Caco-2 (cell line): ENCODE measurements at regions not wholly inside any gene's neighbourhood (a gene's known extent, or its start where the extent isn't known, plus 50 kb on each side); places are given as distances from the start of the nearest gene placed in this dataset.

Experiments used
- BruUV-seq: library from RNA; stranded (reverse); fragments of 400-500 nt; replicated peaks from 2 replicates; lab custom pipeline; 2021; lab: Mats Ljungman, UMichigan
- CTCF ChIA-PET: fragments of 300-600 bp; sonication (Branson Sonifier 250); formaldehyde crosslinking; loops from one replicate; lab custom pipeline; 2022; ENCODE audit warnings: antibody characterized with exemption; lab: Charles Lee
- POLR2A ChIA-PET: fragments of 300-600 bp; sonication (Branson Sonifier 250); formaldehyde crosslinking; loops from one replicate; lab custom pipeline; 2022; ENCODE audit warnings: antibody characterized with exemption; lab: Charles Lee
- DNase-seq, 2 experiments: peaks; one replicate each; pipeline versions ENCODE4 v3.0.0 to v3.0.0-alpha.2; 2020 to 2022
- H3K27me3 ChIP-seq: replicated peaks from 2 replicates; pipeline ENCODE4 v1.6.0; 2011; ENCODE audit warnings: low read length; ENCODE audit not compliant: control insufficient read depth, insufficient read depth
- H3K36me3 ChIP-seq: 2 replicates; pipeline ENCODE4 v1.5.1; 2011; ENCODE audit warnings: low read length; ENCODE audit not compliant: control insufficient read depth, insufficient read depth
- H3K4me1 ChIP-seq: fragments of 250-450 bp; sonication (Bioruptor Pico); 2 replicates; pipeline ENCODE4 v1.5.1; 2020; ENCODE audit warnings: mild to moderate bottlenecking
- H3K4me3 ChIP-seq: 2 replicates; pipeline ENCODE4 v1.5.1; 2011; ENCODE audit warnings: low read depth, mild to moderate bottlenecking, control low read depth, low read length
- H3K9me3 ChIP-seq: fragments of 250-450 bp; sonication (Bioruptor Pico); 2 replicates; pipeline ENCODE4 v1.5.1; 2020; ENCODE audit warnings: mild to moderate bottlenecking, moderate library complexity
- H3K27ac Mint-ChIP-seq: one replicate; pipeline ENCODE4 v1.8.0; 2022; ENCODE audit warnings: mixed read lengths; ENCODE audit not compliant: unreplicated experiment
- H3K27me3 Mint-ChIP-seq: one replicate; pipeline ENCODE4 v1.8.0; 2022; ENCODE audit warnings: mixed read lengths; ENCODE audit not compliant: insufficient read depth, unreplicated experiment
- H3K36me3 Mint-ChIP-seq: one replicate; pipeline ENCODE4 v1.8.0; 2022; ENCODE audit warnings: mild to moderate bottlenecking, mixed read lengths; ENCODE audit not compliant: insufficient read depth, unreplicated experiment
- H3K4me1 Mint-ChIP-seq: one replicate; pipeline ENCODE4 v1.8.0; 2022; ENCODE audit warnings: low read depth, mixed read lengths; ENCODE audit not compliant: unreplicated experiment
- H3K4me3 Mint-ChIP-seq: one replicate; pipeline ENCODE4 v1.8.0; 2022; ENCODE audit warnings: mild to moderate bottlenecking, moderate library complexity, mixed read lengths; ENCODE audit not compliant: unreplicated experiment
- H3K9me3 Mint-ChIP-seq: one replicate; pipeline ENCODE4 v1.8.0; 2022; ENCODE audit warnings: mixed read lengths; ENCODE audit not compliant: unreplicated experiment
- CTCF ChIP-seq, 2 experiments: fragments of 200-600 bp in 1 of 2; IDR thresholded peaks; 1 replicate in 1 of 2; 2 replicates in 1 of 2; pipeline versions ENCODE4 v1.5.1 to v1.8.0; 2011 to 2022; ENCODE audit warnings: antibody characterized with exemption in 1 of 2, control low read depth in 1 of 2, inconsistent platforms in 1 of 2, low read depth in 1 of 2, low read length in 1 of 2, mild to moderate bottlenecking in 1 of 2, moderate library complexity in 1 of 2; ENCODE audit not compliant: insufficient read depth in 1 of 2, severe bottlenecking in 1 of 2, unreplicated experiment in 1 of 2
- intact Hi-C: fragments of 100-400 bp; cut with micrococcal nuclease; formaldehyde crosslinking; loops from one replicate; pipeline ENCODE4 v1.10.0; 2022; ENCODE audit not compliant: unreplicated experiment

- Mint-ChIP-seq H3K27me3 (no peaks in the 10 kb centered on the region), H3K9me3 (no peaks in the 10 kb centered on the region), H3K36me3 (no peaks in the 10 kb centered on the region), H3K4me3 (no peak overlapping the region), H3K4me1 (no peaks in the 10 kb centered on the region), H3K27ac (no peak overlapping the region)
- Histone ChIP-seq H3K27me3 (no peaks in the 10 kb centered on the region), H3K9me3 (no peaks in the 10 kb centered on the region), H3K36me3 (no peaks in the 10 kb centered on the region), H3K4me1 (no peaks in the 10 kb centered on the region), H3K4me3 (no peak overlapping the region)
- no peak for TF ChIP-seq CTCF (IDR thresholded peaks at IDR 0.05; ENCODE audit: insufficient read depth in 1 of 2, low read depth in 1 of 2, low read length in 1 of 2, severe bottlenecking in 1 of 2, unreplicated experiment in 1 of 2)
- no TSS peak for BruUV-seq
- intact Hi-C loops = no loop called here
- CTCF ChIA-PET = no interaction called here
- no peak for DNase-seq
- POLR2A ChIA-PET = no interaction called here
Observed at GRCh38 chr5:82673057-82673809, 395.1 kb upstream of the RPS23 start.

DNA sequence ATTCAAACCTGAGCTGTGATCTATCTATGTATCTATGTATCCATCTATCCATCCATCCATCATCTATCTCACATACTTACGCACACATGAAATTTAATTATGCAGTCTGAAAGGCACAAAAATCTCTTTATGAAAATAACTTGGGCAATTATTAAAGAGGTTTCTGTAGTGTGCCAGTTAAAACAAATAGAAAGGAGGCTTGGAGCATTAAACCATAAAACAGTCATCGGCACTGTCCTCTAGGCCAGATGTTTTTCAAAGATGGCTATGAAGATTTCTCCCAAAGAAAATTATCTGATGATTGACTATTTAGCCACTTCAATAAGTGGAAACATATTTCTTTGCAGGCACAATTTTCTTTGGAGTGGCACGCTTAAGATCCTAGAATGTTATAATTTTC, 392.5 kb upstream of the RPS23 start:
- no peak overlapping the region for H3K27ac Mint-ChIP-seq
- POLR2A ChIA-PET = no interaction called here
- no peaks in the 10 kb centered on the region for H3K9me3 ChIP-seq
- H3K4me3 ChIP-seq = no peak overlapping the region
- H3K9me3 Mint-ChIP-seq = no peaks in the 10 kb centered on the region
- DNase-seq = no peak
- H3K36me3 Mint-ChIP-seq = no peaks in the 10 kb centered on the region
- BruUV-seq = no TSS peak
- H3K36me3 ChIP-seq = no peaks in the 10 kb centered on the region
- H3K4me1 Mint-ChIP-seq = no peaks in the 10 kb centered on the region
- H3K4me1 ChIP-seq = no peaks in the 10 kb centered on the region
- no peak for TF ChIP-seq CTCF (IDR thresholded peaks at IDR 0.05; ENCODE audit: insufficient read depth in 1 of 2, low read depth in 1 of 2, low read length in 1 of 2, severe bottlenecking in 1 of 2, unreplicated experiment in 1 of 2)
- no peaks in the 10 kb centered on the region for H3K27me3 Mint-ChIP-seq
- no peak overlapping the region for H3K4me3 Mint-ChIP-seq
- intact Hi-C loops = no loop called here
- CTCF ChIA-PET = no interaction called here
- H3K27me3 ChIP-seq = no peaks in the 10 kb centered on the region

DNA sequence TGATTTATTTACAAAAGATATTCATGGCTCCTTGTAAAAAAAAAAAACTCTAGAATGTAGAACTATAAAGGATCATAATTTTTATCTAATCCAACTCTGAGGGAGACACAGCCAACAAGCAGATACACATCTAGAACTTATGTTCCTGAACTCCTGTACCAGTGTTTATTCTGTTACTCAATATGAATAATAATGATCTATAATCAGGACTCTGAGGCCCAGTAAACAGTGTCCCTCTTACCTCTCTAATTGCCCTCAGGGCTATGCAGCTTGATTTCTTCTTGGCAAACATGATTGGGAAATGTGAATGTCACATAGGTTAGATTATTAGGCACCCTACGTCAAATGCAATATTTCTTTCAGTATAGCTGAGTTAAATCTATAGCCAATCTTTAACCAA, 391.6 kb upstream of the RPS23 start:
- intact Hi-C loops = no loop called here
- no peak overlapping the region for H3K27ac Mint-ChIP-seq
- CTCF ChIA-PET = no interaction called here

More for the DNA sequence above, 391.6 kb upstream of the RPS23 start:
- Mint-ChIP-seq H3K4me3 (no peak overlapping the region), H3K27me3 (no peaks in the 10 kb centered on the region), H3K9me3 (no peaks in the 10 kb centered on the region), H3K36me3 (no peaks in the 10 kb centered on the region), H3K4me1 (no peaks in the 10 kb centered on the region)
- Histone ChIP-seq H3K4me1 (no peaks in the 10 kb centered on the region), H3K9me3 (no peaks in the 10 kb centered on the region), H3K4me3 (no peak overlapping the region), H3K36me3 (no peaks in the 10 kb centered on the region), H3K27me3 (no peaks in the 10 kb centered on the region)
- POLR2A ChIA-PET = no interaction called here
- DNase-seq = no peak
- no peak for TF ChIP-seq CTCF (IDR thresholded peaks at IDR 0.05; ENCODE audit: insufficient read depth in 1 of 2, low read depth in 1 of 2, low read length in 1 of 2, severe bottlenecking in 1 of 2, unreplicated experiment in 1 of 2)
- no TSS peak for BruUV-seq
